ENCODE measurements at regions not wholly inside any gene's neighbourhood (a gene's known extent, or its start where the extent isn't known, plus 50 kb on each side); places are given as distances from the start of the nearest gene placed in this dataset.

DNA sequence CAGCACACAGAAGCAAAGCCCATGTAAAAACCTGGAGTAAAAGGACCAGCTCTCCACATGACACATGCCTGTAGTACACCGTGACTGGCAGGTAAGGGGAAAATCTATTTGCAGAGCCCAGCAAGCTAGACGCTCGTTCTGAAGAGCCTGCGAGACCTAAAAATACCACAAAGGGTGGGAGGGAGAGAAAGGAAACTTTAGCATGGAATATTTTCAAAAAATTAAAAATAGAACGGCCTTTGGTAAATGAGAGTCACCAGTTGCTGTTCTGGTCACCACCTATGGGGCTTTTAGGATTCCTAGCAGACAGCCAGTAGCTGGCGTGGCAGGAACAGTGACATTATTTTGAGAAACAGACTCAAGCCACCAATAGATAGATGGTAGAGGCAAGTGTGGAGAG, 115.5 kb downstream of the MID1IP1 start:
- no peak overlapping the region for H3K27ac Mint-ChIP-seq (ENCODE audit: unreplicated experiment)
- BruUV-seq (replicated peaks), result no TSS peak
- no peaks in the 10 kb centered on the region for H3K27me3 ChIP-seq (replicated peaks; ENCODE audit: control insufficient read depth, insufficient read depth, low read length)
- no peak overlapping the region for H3K4me3 Mint-ChIP-seq (ENCODE audit: unreplicated experiment)
- CTCF ChIA-PET, result no interaction called here
- no peaks in the 10 kb centered on the region for H3K36me3 ChIP-seq (ENCODE audit: control insufficient read depth, insufficient read depth, low read length)
- POLR2A ChIA-PET, result no interaction called here
- no peak for DNase-seq
- peaks cover 2% of the 10 kb centered on the region for H3K27me3 Mint-ChIP-seq (ENCODE audit: insufficient read depth, unreplicated experiment)
- intact Hi-C loops (cut with micrococcal nuclease; ENCODE audit: unreplicated experiment), result no loop called here
- H3K9me3 ChIP-seq, result no peaks in the 10 kb centered on the region
- H3K9me3 Mint-ChIP-seq (ENCODE audit: unreplicated experiment), result peaks cover 15% of the 10 kb centered on the region
- no peak overlapping the region for H3K4me3 ChIP-seq (ENCODE audit: low read depth, low read length)
- TF ChIP-seq, protein P1, sequence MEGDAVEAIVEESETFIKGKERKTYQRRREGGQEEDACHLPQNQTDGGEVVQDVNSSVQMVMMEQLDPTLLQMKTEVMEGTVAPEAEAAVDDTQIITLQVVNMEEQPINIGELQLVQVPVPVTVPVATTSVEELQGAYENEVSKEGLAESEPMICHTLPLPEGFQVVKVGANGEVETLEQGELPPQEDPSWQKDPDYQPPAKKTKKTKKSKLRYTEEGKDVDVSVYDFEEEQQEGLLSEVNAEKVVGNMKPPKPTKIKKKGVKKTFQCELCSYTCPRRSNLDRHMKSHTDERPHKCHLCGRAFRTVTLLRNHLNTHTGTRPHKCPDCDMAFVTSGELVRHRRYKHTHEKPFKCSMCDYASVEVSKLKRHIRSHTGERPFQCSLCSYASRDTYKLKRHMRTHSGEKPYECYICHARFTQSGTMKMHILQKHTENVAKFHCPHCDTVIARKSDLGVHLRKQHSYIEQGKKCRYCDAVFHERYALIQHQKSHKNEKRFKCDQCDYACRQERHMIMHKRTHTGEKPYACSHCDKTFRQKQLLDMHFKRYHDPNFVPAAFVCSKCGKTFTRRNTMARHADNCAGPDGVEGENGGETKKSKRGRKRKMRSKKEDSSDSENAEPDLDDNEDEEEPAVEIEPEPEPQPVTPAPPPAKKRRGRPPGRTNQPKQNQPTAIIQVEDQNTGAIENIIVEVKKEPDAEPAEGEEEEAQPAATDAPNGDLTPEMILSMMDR (IDR thresholded peaks at IDR 0.05; ENCODE audit: insufficient read depth in 1 of 2, low read depth in 1 of 2, low read length in 1 of 2, severe bottlenecking in 1 of 2, unreplicated experiment in 1 of 2), result no peak
- H3K4me1 ChIP-seq, result no peaks in the 10 kb centered on the region
- no peaks in the 10 kb centered on the region for H3K36me3 Mint-ChIP-seq (ENCODE audit: insufficient read depth, unreplicated experiment)
- no peaks in the 10 kb centered on the region for H3K4me1 Mint-ChIP-seq (ENCODE audit: low read depth, unreplicated experiment)

DNA sequence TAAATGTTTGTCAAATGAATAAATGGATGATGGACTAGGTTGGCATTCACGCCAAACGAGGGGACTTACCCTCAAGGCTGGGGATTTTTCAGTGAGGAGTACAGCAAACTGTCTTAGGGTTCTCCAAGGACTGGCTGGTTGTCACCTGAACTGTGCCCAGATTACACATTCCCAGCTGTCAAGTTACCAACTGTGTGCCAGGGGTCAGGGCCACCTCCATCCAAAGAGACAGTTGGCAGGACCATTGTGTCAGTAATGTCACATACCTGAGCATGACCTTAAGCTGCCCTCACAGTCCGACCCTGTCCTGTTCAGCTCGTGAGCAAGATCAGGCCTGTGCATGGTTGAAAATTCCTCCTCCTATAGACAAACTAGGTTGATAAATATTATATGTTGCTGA, 116.7 kb downstream of the MID1IP1 start:
- Mint-ChIP-seq H3K27ac (ENCODE audit: unreplicated experiment) (no peak overlapping the region), H3K4me3 (ENCODE audit: unreplicated experiment) (no peak overlapping the region), H3K36me3 (ENCODE audit: insufficient read depth, unreplicated experiment) (no peaks in the 10 kb centered on the region), H3K9me3 (ENCODE audit: unreplicated experiment) (peaks cover 8% of the 10 kb centered on the region), H3K27me3 (ENCODE audit: insufficient read depth, unreplicated experiment) (peaks cover 2% of the 10 kb centered on the region), H3K4me1 (ENCODE audit: low read depth, unreplicated experiment) (no peaks in the 10 kb centered on the region)
- TF ChIP-seq, protein P1 (IDR thresholded peaks at IDR 0.05; ENCODE audit: insufficient read depth in 1 of 2, low read depth in 1 of 2, low read length in 1 of 2, severe bottlenecking in 1 of 2, unreplicated experiment in 1 of 2), result no peak
- intact Hi-C loops (cut with micrococcal nuclease; ENCODE audit: unreplicated experiment), result no loop called here
- no TSS peak for BruUV-seq (replicated peaks)
- Histone ChIP-seq H3K27me3 (replicated peaks; ENCODE audit: control insufficient read depth, insufficient read depth, low read length) (no peaks in the 10 kb centered on the region), H3K9me3 (no peaks in the 10 kb centered on the region), H3K4me3 (ENCODE audit: low read depth, low read length) (no peak overlapping the region), H3K4me1 (no peaks in the 10 kb centered on the region), H3K36me3 (ENCODE audit: control insufficient read depth, insufficient read depth, low read length) (no peaks in the 10 kb centered on the region)
- ChIA-PET CTCF (no interaction called here), POLR2A (no interaction called here)
- DNase-seq, result no peak

DNA sequence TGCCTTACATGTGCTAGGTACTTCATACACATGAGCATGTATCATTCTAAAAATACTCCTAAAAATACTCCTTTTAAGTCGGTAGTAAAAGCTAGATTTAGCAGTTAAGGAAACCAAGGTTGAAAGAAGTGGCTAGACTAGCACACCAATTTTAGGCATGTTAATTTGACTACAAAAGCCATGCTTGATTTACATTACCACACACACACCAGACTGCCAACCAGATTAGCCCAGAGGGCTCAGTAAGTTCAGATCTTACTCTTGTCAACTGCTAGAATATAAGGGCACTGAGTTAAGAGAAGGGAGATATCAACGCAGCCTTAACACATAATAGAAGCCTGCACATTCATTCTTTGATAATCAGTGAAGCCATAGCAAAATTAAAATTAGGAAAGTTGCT, 117.9 kb downstream of the MID1IP1 start:
- Histone ChIP-seq H3K4me1 (no peaks in the 10 kb centered on the region), H3K36me3 (ENCODE audit: control insufficient read depth, insufficient read depth, low read length) (no peaks in the 10 kb centered on the region), H3K27me3 (replicated peaks; ENCODE audit: control insufficient read depth, insufficient read depth, low read length) (no peaks in the 10 kb centered on the region), H3K4me3 (ENCODE audit: low read depth, low read length) (no peak overlapping the region), H3K9me3 (no peaks in the 10 kb centered on the region)
- Mint-ChIP-seq H3K27ac (ENCODE audit: unreplicated experiment) (no peak overlapping the region), H3K4me1 (ENCODE audit: low read depth, unreplicated experiment) (no peaks in the 10 kb centered on the region), H3K27me3 (ENCODE audit: insufficient read depth, unreplicated experiment) (peaks cover 2% of the 10 kb centered on the region), H3K36me3 (ENCODE audit: insufficient read depth, unreplicated experiment) (no peaks in the 10 kb centered on the region), H3K9me3 (ENCODE audit: unreplicated experiment) (no peaks in the 10 kb centered on the region), H3K4me3 (ENCODE audit: unreplicated experiment) (no peak overlapping the region)
- DNase-seq, result no peak
- POLR2A ChIA-PET, result no interaction called here
- intact Hi-C loops (cut with micrococcal nuclease; ENCODE audit: unreplicated experiment), result no loop called here
- TF ChIP-seq, protein P1 (IDR thresholded peaks at IDR 0.05; ENCODE audit: insufficient read depth in 1 of 2, low read depth in 1 of 2, low read length in 1 of 2, severe bottlenecking in 1 of 2, unreplicated experiment in 1 of 2), result no peak
- no TSS peak for BruUV-seq (replicated peaks)
- CTCF ChIA-PET, result no interaction called here

Measured in Caco-2 (cell line).